Effector memory CD4-positive, alpha-beta T cell (primary cell): ENCODE measurements at regions not wholly inside any gene's neighbourhood (a gene's known extent, or its start where the extent isn't known, plus 50 kb on each side); places are given as distances from the start of the nearest gene placed in this dataset.

Experiments
- DNase-seq, 3 donors: peaks; one replicate each; pipeline ENCODE4 v3.0.0-alpha.2; 2020
- H3K27ac ChIP-seq: 2 replicates; pipeline ENCODE4 v1.7.0; 2013; ENCODE audit warnings: mild to moderate bottlenecking, low read length, moderate library complexity; ENCODE audit not compliant: insufficient read depth, poor library complexity, severe bottlenecking
- H3K27me3 ChIP-seq: replicated peaks from 2 replicates; pipeline ENCODE4 v1.7.0; 2013; ENCODE audit warnings: mild to moderate bottlenecking, low read length; ENCODE audit not compliant: insufficient read depth, control insufficient read depth, poor library complexity, severe bottlenecking
- H3K36me3 ChIP-seq: 2 replicates; pipeline ENCODE4 v1.7.0; 2013; ENCODE audit warnings: mild to moderate bottlenecking, low read length, moderate library complexity; ENCODE audit not compliant: control insufficient read depth, insufficient read depth
- H3K4me1 ChIP-seq: 2 replicates; pipeline ENCODE4 v1.7.0; 2013; ENCODE audit warnings: low read length, mild to moderate bottlenecking; ENCODE audit not compliant: control insufficient read depth, insufficient read depth, poor library complexity, severe bottlenecking
- H3K4me3 ChIP-seq: 2 replicates; pipeline ENCODE4 v1.7.0; 2013; ENCODE audit warnings: low read length, low read depth, mild to moderate bottlenecking; ENCODE audit not compliant: insufficient read depth, poor library complexity, severe bottlenecking
- H3K9me3 ChIP-seq: 2 replicates; pipeline ENCODE4 v1.7.0; 2013; ENCODE audit warnings: mild to moderate bottlenecking, low read length, moderate library complexity; ENCODE audit not compliant: control insufficient read depth

- Histone ChIP-seq H3K27ac (no peak overlapping the region), H3K9me3 (no peaks in the 10 kb centered on the region), H3K4me3 (no peak overlapping the region), H3K4me1 (peaks cover 3% of the 10 kb centered on the region), H3K27me3 (no peaks in the 10 kb centered on the region), H3K36me3 (no peaks in the 10 kb centered on the region)
- DNase-seq, result no peak
Measured at GRCh38 chr4:163618845-163619244, 124.4 kb downstream of the TMA16 start.

- Histone ChIP-seq H3K4me1 (peaks cover 20% of the 10 kb centered on the region), H3K36me3 (no peaks in the 10 kb centered on the region), H3K4me3 (no peak overlapping the region), H3K27me3 (no peaks in the 10 kb centered on the region), H3K9me3 (no peaks in the 10 kb centered on the region), H3K27ac (no peak overlapping the region)
- DNase-seq, result no peak
Measured at GRCh38 chr4:163620738-163621137, 126.2 kb downstream of the TMA16 start.

DNA sequence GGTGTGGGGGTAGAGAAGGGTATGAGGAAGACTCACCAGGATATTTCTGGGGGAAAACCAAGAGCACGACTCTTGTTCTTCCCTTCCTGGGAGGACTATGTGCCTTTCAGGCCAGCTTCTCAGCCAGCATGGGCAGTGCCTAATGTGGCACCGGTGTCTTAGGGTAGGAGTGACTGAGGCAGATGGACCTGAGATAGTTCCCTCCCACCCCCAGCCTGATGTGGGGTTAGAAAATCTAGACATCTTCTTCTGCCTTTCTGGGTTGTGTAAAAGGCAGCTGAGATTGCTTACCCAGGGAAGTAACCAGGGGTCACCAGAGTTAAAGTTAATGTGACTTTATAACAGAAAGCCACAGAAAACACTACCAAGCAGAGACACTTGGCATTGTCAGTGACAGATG lies 127.3 kb downstream of the TMA16 start:
- H3K4me3 ChIP-seq, result no peak overlapping the region
- no peaks in the 10 kb centered on the region for H3K36me3 ChIP-seq
- no peak overlapping the region for H3K27ac ChIP-seq
- DNase-seq, result no peak
- peaks cover 20% of the 10 kb centered on the region for H3K4me1 ChIP-seq
- no peaks in the 10 kb centered on the region for H3K9me3 ChIP-seq
- H3K27me3 ChIP-seq, result no peaks in the 10 kb centered on the region

GRCh38 chr4:163622379-163623035 lies 128.0 kb downstream of the TMA16 start:
- Histone ChIP-seq H3K4me3 (no peak overlapping the region), H3K36me3 (no peaks in the 10 kb centered on the region), H3K4me1 (peaks cover 20% of the 10 kb centered on the region), H3K9me3 (no peaks in the 10 kb centered on the region), H3K27me3 (no peaks in the 10 kb centered on the region), H3K27ac (no peak overlapping the region)
- no peak for DNase-seq

DNA sequence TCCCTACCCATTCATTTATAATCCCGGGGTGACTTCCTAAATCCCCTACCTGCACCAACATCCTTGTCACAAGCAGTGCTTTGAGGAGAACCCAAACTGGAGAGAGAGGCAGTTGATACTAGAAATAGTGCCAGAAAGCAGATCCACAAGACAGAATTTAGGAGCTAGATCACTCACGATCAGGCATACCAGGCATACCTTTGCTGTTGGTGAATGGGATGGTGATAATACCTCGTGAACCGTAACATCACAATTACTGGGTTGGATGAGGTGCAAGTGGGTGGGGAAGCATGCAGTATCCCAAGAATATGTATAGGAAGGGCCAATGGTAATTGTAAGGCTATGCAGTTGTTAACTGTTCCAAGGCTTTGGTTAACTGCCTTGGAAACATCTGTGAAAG lies 129.3 kb downstream of the TMA16 start:
- Histone ChIP-seq H3K4me1 (peaks cover 20% of the 10 kb centered on the region), H3K9me3 (no peaks in the 10 kb centered on the region), H3K4me3 (no peak overlapping the region), H3K36me3 (no peaks in the 10 kb centered on the region), H3K27me3 (no peaks in the 10 kb centered on the region), H3K27ac (no peak overlapping the region)
- no peak for DNase-seq

DNA sequence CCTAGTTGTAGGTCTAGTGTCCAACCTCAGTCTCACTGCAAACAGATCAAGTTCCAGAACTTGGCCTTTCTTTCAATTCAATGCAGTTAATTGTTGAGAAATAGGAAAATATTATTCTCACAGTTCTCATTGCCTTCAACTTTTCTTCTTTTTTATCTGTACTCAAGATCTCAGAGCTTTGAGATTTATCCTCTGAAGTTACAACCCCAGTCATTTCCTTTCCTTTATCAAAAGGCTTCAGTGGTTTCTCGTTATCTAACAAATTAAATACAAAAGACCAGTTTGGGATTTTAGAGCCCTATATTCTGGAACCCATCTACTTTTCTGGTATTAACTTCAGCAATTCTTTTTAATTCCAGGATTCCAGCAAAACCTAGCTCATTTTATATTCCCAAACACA lies 130.2 kb downstream of the TMA16 start:
- Histone ChIP-seq H3K4me3 (no peak overlapping the region), H3K9me3 (no peaks in the 10 kb centered on the region), H3K27me3 (no peaks in the 10 kb centered on the region), H3K27ac (no peak overlapping the region), H3K36me3 (no peaks in the 10 kb centered on the region), H3K4me1 (peaks cover 20% of the 10 kb centered on the region)
- DNase-seq, result no peak

DNA sequence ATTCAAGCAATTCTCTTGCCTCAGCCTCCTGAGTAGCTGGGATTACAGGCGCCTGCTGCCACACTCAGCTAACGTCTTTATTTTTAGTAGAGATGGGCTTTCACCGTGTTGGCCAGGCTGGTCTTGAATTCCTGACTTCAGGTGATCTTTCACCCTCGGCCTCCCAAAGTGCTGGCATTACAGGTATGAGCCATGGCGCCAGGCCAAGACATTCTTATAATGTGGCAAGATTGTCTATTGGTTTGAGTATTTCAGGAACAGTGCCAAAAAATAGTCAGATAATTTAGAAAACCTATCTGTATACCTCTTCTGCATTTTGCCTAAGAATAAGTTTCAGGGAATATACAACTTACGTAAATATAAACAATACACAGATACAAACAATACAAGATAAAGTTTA lies 136.8 kb downstream of the TMA16 start:
- no peaks in the 10 kb centered on the region for H3K27me3 ChIP-seq
- no peak for DNase-seq
- H3K4me3 ChIP-seq, result no peak overlapping the region
- no peaks in the 10 kb centered on the region for H3K4me1 ChIP-seq
- H3K36me3 ChIP-seq, result no peaks in the 10 kb centered on the region
- no peaks in the 10 kb centered on the region for H3K9me3 ChIP-seq
- H3K27ac ChIP-seq, result no peak overlapping the region

DNA sequence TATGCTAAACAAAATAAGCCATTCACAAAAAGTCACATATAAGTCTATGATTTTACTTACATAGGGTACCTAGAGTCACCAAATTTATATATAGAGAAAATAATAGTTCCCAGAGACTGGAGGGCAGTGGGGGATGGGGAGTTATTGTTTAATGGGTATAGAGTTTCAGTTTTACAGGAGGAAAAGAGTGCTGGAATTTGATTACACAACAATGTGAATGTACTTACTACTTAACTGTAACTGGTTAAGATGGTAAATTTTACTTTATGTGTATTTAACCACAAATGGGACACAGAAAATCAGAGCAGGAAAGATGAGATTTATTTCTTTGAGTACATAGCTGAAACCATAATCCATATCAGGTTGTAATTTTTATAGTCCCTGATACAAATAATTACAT lies 144.4 kb downstream of the TMA16 start:
- Histone ChIP-seq H3K9me3 (no peaks in the 10 kb centered on the region), H3K4me3 (no peak overlapping the region), H3K27me3 (no peaks in the 10 kb centered on the region), H3K4me1 (no peaks in the 10 kb centered on the region), H3K27ac (no peak overlapping the region), H3K36me3 (no peaks in the 10 kb centered on the region)
- DNase-seq, result no peak

- H3K9me3 ChIP-seq, result peaks cover 11% of the 10 kb centered on the region
- DNase-seq, result no peak
Measured at GRCh38 chr4:163649557-163650091, 155.1 kb downstream of the TMA16 start.

DNA sequence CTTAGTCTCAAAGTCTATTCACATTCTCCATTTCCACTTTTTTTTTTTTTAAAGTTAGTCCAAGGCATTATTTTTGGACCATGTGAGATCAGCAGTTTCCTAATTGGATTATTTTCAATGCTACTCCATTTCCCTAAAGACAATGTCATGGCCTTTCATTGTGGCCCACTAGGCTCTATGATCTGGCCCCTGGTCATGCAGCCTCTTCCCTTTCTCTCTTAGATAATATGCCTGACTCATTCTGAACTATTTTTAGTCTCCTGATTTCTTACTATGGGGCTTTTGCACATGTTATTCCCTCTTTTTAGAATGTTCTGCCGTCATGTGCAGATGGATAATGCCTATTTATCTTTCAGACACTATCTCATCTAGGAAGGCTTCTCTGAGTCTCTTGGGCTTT lies 157.3 kb downstream of the TMA16 start:
- Histone ChIP-seq H3K4me1 (no peaks in the 10 kb centered on the region), H3K4me3 (no peak overlapping the region), H3K27ac (no peak overlapping the region), H3K9me3 (no peaks in the 10 kb centered on the region), H3K36me3 (no peaks in the 10 kb centered on the region), H3K27me3 (no peaks in the 10 kb centered on the region)
- DNase-seq, result no peak

More at GRCh38 chr4:163649557-163650091, 155.1 kb downstream of the TMA16 start:
- no peak overlapping the region for H3K4me3 ChIP-seq
- H3K4me1 ChIP-seq, result no peaks in the 10 kb centered on the region
- H3K27ac ChIP-seq, result no peak overlapping the region
- H3K27me3 ChIP-seq, result no peaks in the 10 kb centered on the region
- no peaks in the 10 kb centered on the region for H3K36me3 ChIP-seq
